Heart left ventricle (tissue), 13 donors: ENCODE measurements at regions not wholly inside any gene's neighbourhood (a gene's known extent, or its start where the extent isn't known, plus 50 kb on each side); places are given as distances from the start of the nearest gene placed in this dataset.

ENCODE experiments used
- CTCF ChIP-seq, 12 donors: fragments of 200-600 bp; sonication (generic) in 4 of 12; IDR thresholded peaks; one replicate each; pipeline versions ENCODE4 v1.5.0 to v1.8.0; 2018 to 2022; ENCODE audit warnings: antibody characterized with exemption in 12 of 12, mild to moderate bottlenecking in 5 of 12
- POLR2A ChIP-seq, 2 donors: fragments of 450-650 bp; IDR thresholded peaks; one replicate each; pipeline ENCODE4 v1.6.1; 2017; ENCODE audit warnings: antibody characterized with exemption in 2 of 2, mild to moderate bottlenecking in 2 of 2, moderate library complexity in 2 of 2
- donor health status: ischemic (EF 13 %, LVEDD 7.1; RV severe dilation, severe dysfunction).
- donor health status: DM: no; HTN: yes; CAD: no.
- donor health status: DM: no; HTN: no; CAD: no.
- donor health status: ischemic (EF 25% LVEDD 6.9; RV normal size, moderate dysfunction).
- donor health status: ischemic (EF 25% LVEDD 5.7; RV mildly dilated, moderate dysfunction).
- donor health status: ischemic (EF 35%, LVEDD 5.7; RV mildly dilated, moderate dysfunction).
- donor health status: nonischemic (EF 11% LVEDD 7.7; RV severe dilation, severe dysfunction).
- donor health status: DM: yes; HTN: yes; CAD: no.
- donor health status: PGD.
- donor health status: ischemic (EF 29% LVEDD 5.4; RV normal size, mild dysfunction).
- donor health status: nonischemic (EF 23%, LVEDD 6.1; RV moderate dilation, normal function).

DNA sequence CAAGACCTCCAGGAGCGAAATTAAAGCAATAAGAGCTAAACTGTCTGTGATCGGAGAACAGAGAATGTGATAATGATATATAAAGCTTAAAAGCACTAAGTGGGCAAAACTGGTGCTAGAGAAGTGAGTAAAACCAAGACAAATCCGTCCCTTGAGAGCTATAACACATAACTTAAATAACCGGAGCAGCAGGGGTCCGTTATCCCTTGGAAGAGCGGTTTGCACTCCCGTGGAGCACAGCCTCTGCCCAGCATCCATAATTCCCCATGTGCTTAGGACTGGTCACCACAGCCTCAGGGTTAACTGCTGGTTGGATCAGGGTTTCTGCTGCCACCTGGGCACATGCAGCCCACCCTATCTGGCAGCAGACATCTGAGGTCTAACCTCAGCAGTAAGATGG, 489.0 kb downstream of the NPIPA7 start:
- TF ChIP-seq CTCF (IDR thresholded peaks at IDR 0.05): no peak
- no peak for TF ChIP-seq POLR2A (IDR thresholded peaks at IDR 0.05)
